H1 (cell line): ENCODE measurements at regions not wholly inside any gene's neighbourhood (a gene's known extent, or its start where the extent isn't known, plus 50 kb on each side); places are given as distances from the start of the nearest gene placed in this dataset.

ENCODE experiments used
- CTCF ChIA-PET: fragments of 300-600 bp; sonication (Branson Sonifier 250); formaldehyde crosslinking; loops from one replicate; lab custom pipeline; 2021; ENCODE audit not compliant: partially characterized antibody; lab: Charles Lee
- POLR2A ChIA-PET: fragments of 300-600 bp; sonication (Branson Sonifier 250); formaldehyde crosslinking; loops from one replicate; lab custom pipeline; 2021; ENCODE audit warnings: inconsistent platforms; ENCODE audit not compliant: partially characterized antibody; lab: Charles Lee
- DNase-seq, 2 experiments: peaks; one replicate each; pipeline versions ENCODE4 v3.0.0 to v3.0.0-alpha.2; 2010 to 2022; ENCODE audit warnings: low spot score in 2 of 2, low read depth in 1 of 2, mixed read lengths in 1 of 2
- FAIRE-seq: peaks from 2 replicates; lab custom pipeline; 2011; peaks lifted over from hg19 to GRCh38; lab: Jason Lieb, UNC
- H2AFZ ChIP-seq: 2 replicates; pipeline ENCODE4 v1.8.1; 2012; ENCODE audit warnings: low read length, inconsistent platforms
- H2AK5ac ChIP-seq: 2 replicates; pipeline ENCODE4 v1.6.1; 2013; ENCODE audit warnings: low read depth, low read length
- H2BK120ac ChIP-seq: replicated peaks from 2 replicates; pipeline ENCODE3; 2013; ENCODE audit warnings: low read depth, low read length, inconsistent platforms
- H2BK12ac ChIP-seq: 2 replicates; pipeline ENCODE4 v1.6.1; 2013; ENCODE audit warnings: low read depth, low read length
- H2BK15ac ChIP-seq: 2 replicates; pipeline ENCODE4 v1.6.1; 2013; ENCODE audit warnings: low read length
- H2BK20ac ChIP-seq: 2 replicates; pipeline ENCODE4 v1.6.1; 2013; ENCODE audit warnings: low read length
- H2BK5ac ChIP-seq: 2 replicates; pipeline ENCODE4 v1.6.1; 2013; ENCODE audit warnings: low read depth, low read length
- H3K14ac ChIP-seq: 2 replicates; pipeline ENCODE4 v1.6.1; 2013; ENCODE audit warnings: inconsistent platforms; ENCODE audit not compliant: insufficient read length
- H3K18ac ChIP-seq: 2 replicates; pipeline ENCODE4 v1.6.1; 2013; ENCODE audit warnings: low read length; ENCODE audit errors: extremely low read depth
- H3K23ac ChIP-seq: 2 replicates; pipeline ENCODE4 v1.6.1; 2013; ENCODE audit warnings: inconsistent platforms; ENCODE audit not compliant: insufficient read length
- H3K23me2 ChIP-seq: 2 replicates; pipeline ENCODE4 v1.6.1; 2013; ENCODE audit warnings: low read depth, low read length
- H3K27ac ChIP-seq: 2 replicates; pipeline ENCODE4 v1.6.1; 2011; ENCODE audit warnings: low read depth, low read length, inconsistent platforms
- H3K27me3 ChIP-seq, 4 experiments: replicated peaks in 1 of 4; 1 replicate in 1 of 4; 2 replicates in 3 of 4; pipeline versions ENCODE4 v1.6.1 to v1.8.1; 2011 to 2013; ENCODE audit warnings: low read length in 3 of 4, mild to moderate bottlenecking in 3 of 4, inconsistent platforms in 2 of 4, mixed read lengths in 2 of 4, moderate library complexity in 1 of 4; ENCODE audit not compliant: control insufficient read depth in 3 of 4, insufficient read depth in 3 of 4; ENCODE audit errors: extremely low read depth in 1 of 4
- H3K36me3 ChIP-seq, 4 experiments: 2 replicates each; pipeline versions ENCODE4 v1.6.1 to v1.8.1; 2011 to 2013; ENCODE audit warnings: mild to moderate bottlenecking in 4 of 4, low read length in 3 of 4, moderate library complexity in 2 of 4, control low read depth in 1 of 4, inconsistent platforms in 1 of 4; ENCODE audit not compliant: insufficient read depth in 4 of 4, control insufficient read depth in 2 of 4
- H3K4ac ChIP-seq: replicated peaks from 2 replicates; pipeline ENCODE3; 2013; ENCODE audit warnings: low read length, low read depth, mixed read lengths, inconsistent platforms; ENCODE audit not compliant: insufficient read length
- H3K4me1 ChIP-seq, 4 experiments: replicated peaks in 1 of 4; 1 replicate in 1 of 4; 2 replicates in 3 of 4; pipeline versions ENCODE4 v1.6.1 to v1.8.1; 2011 to 2013; ENCODE audit warnings: low read length in 3 of 4, inconsistent platforms in 2 of 4, mixed read lengths in 1 of 4; ENCODE audit not compliant: insufficient read depth in 4 of 4, control insufficient read depth in 3 of 4
- H3K4me2 ChIP-seq, 2 experiments: 2 replicates each; pipeline versions ENCODE4 v1.6.1 to v1.8.1; 2011 to 2013; ENCODE audit warnings: low read depth in 2 of 2, low read length in 2 of 2, control low read depth in 1 of 2, inconsistent platforms in 1 of 2, mild to moderate bottlenecking in 1 of 2; ENCODE audit not compliant: insufficient read depth in 1 of 2
- H3K4me3 ChIP-seq, 4 experiments: fragments of 200-600, 300-600 bp in 1 of 4; sonication (generic), shearing (Covaris generic), sonication (Bioruptor Twin) in 1 of 4; 2 replicates each; pipeline versions ENCODE4 v1.5.1 to v1.8.1; 2011 to 2016; ENCODE audit warnings: low read length in 4 of 4, low read depth in 3 of 4, control low read depth in 2 of 4, inconsistent platforms in 2 of 4, mild to moderate bottlenecking in 2 of 4, mixed read lengths in 1 of 4, moderate library complexity in 1 of 4; ENCODE audit not compliant: insufficient read depth in 2 of 4; ENCODE audit errors: extremely low read depth in 1 of 4
- H3K56ac ChIP-seq: replicated peaks from 2 replicates; pipeline ENCODE3; 2013; ENCODE audit warnings: low read depth, mild to moderate bottlenecking, mixed read lengths, low read length, inconsistent platforms; ENCODE audit not compliant: insufficient read length
- H3K79me1 ChIP-seq: 2 replicates; pipeline ENCODE4 v1.6.1; 2013; ENCODE audit warnings: low read depth, low read length, control low read depth
- H3K79me2 ChIP-seq, 2 experiments: 2 replicates each; pipeline versions ENCODE4 v1.6.1 to v1.8.1; 2012 to 2013; ENCODE audit warnings: low read length in 2 of 2, mild to moderate bottlenecking in 2 of 2, inconsistent platforms in 1 of 2; ENCODE audit not compliant: insufficient read depth in 2 of 2, control insufficient read depth in 1 of 2
- H3K9ac ChIP-seq, 4 experiments: replicated peaks in 1 of 4; 1 replicate in 1 of 4; 2 replicates in 3 of 4; pipeline versions ENCODE4 v1.6.1 to v1.8.1; 2011 to 2013; ENCODE audit warnings: low read depth in 3 of 4, low read length in 3 of 4, control low read depth in 2 of 4, mild to moderate bottlenecking in 2 of 4, moderate library complexity in 2 of 4, inconsistent platforms in 1 of 4; ENCODE audit errors: extremely low read depth in 1 of 4
- H3K9me3 ChIP-seq, 2 experiments: 2 replicates each; pipeline versions ENCODE4 v1.6.1 to v1.8.1; 2012 to 2013; ENCODE audit warnings: mild to moderate bottlenecking in 2 of 2, moderate library complexity in 2 of 2, control low read depth in 1 of 2, inconsistent platforms in 1 of 2, low read depth in 1 of 2, low read length in 1 of 2, mixed read lengths in 1 of 2; ENCODE audit not compliant: insufficient read depth in 2 of 2
- H4K20me1 ChIP-seq, 2 experiments: replicated peaks in 1 of 2; 2 replicates each; pipeline versions ENCODE3 to v1.8.1; 2011 to 2013; ENCODE audit warnings: inconsistent platforms in 2 of 2, low read length in 2 of 2, mild to moderate bottlenecking in 1 of 2; ENCODE audit not compliant: insufficient read depth in 2 of 2, control insufficient read depth in 1 of 2
- H4K5ac ChIP-seq: 2 replicates; pipeline ENCODE4 v1.6.1; 2013; ENCODE audit warnings: low read length, low read depth, mixed read lengths, inconsistent platforms; ENCODE audit not compliant: insufficient read length
- H4K8ac ChIP-seq: 2 replicates; pipeline ENCODE4 v1.8.0; 2013; ENCODE audit warnings: mild to moderate bottlenecking, moderate library complexity, low read length, inconsistent platforms; ENCODE audit not compliant: insufficient read depth; ENCODE audit errors: extremely low read depth
- H4K91ac ChIP-seq: replicated peaks from 2 replicates; pipeline ENCODE3; 2013; ENCODE audit warnings: low read length, mixed read lengths, inconsistent platforms; ENCODE audit not compliant: insufficient read length
- FOSL1 ChIP-seq: IDR thresholded peaks from 2 replicates; pipeline ENCODE4 v1.6.1; 2011; ENCODE audit warnings: mild to moderate bottlenecking, low read depth, low read length, moderate library complexity; ENCODE audit not compliant: insufficient read depth
- HDAC6 ChIP-seq: IDR thresholded peaks from one replicate; pipeline ENCODE4 v1.7.1; 2012; ENCODE audit warnings: low read depth, mild to moderate bottlenecking, inconsistent platforms, low read length, moderate library complexity
- NANOG ChIP-seq: IDR thresholded peaks from 2 replicates; pipeline ENCODE4 v1.6.1; 2011; ENCODE audit warnings: low read length, low read depth, mild to moderate bottlenecking, inconsistent platforms; ENCODE audit not compliant: insufficient read depth, poor library complexity, severe bottlenecking
- SP1 ChIP-seq: IDR thresholded peaks from 2 replicates; pipeline ENCODE4 v1.6.1; 2011; ENCODE audit warnings: low read depth, low read length
- YY1 ChIP-seq: IDR thresholded peaks from 2 replicates; pipeline ENCODE4 v1.6.1; 2011; ENCODE audit warnings: low read depth, mild to moderate bottlenecking, low read length
- WGBS, 2 experiments: shearing (Covaris generic) in 1 of 2; methylation state at CpG; one replicate each; pipeline versions ENCODE4 v1.1.6 to v1.1.7; 2013 to 2015; ENCODE audit warnings: low lambda C conversion rate in 2 of 2, mixed read lengths in 2 of 2, inconsistent platforms in 1 of 2, low coverage in 1 of 2, missing lambda C conversion rate in 1 of 2; ENCODE audit not compliant: insufficient replicate concordance in 2 of 2, insufficient coverage in 1 of 2, insufficient read length in 1 of 2; ENCODE audit errors: extremely low coverage in 1 of 2, missing lambda C conversion rate in 1 of 2; 5-methylcytosine and 5-hydroxymethylcytosine counted together

- H3K56ac ChIP-seq = no peak overlapping the region
- H4K20me1 ChIP-seq = no peaks in the 10 kb centered on the region
- H3K23ac ChIP-seq = no peak overlapping the region
- no peak for FAIRE-seq
- no peak overlapping the region; a peak in 1 of 7 replicates for H3K9ac ChIP-seq
- no peaks in the 10 kb centered on the region for H3K9me3 ChIP-seq
- H2BK20ac ChIP-seq = peak overlapping the region; percentile 26; the same call in 1 of the 2 replicates
- peak overlapping the region; percentile 75; the same call in 1 of the 2 replicates for H3K18ac ChIP-seq
- H3K14ac ChIP-seq = no peak overlapping the region
- ChIA-PET POLR2A (interaction anchor here (1.3 to 1.8 kb wide), 2 partner anchors 8 to 11 kb away, joined by 3 to 8 read pairs; no protein-coding TSS in a partner anchor), CTCF (interaction anchor here (0.7 to 5.0 kb wide), 29 partner anchors 9 to 533 kb away, joined by 3 to 80 read pairs (median 4); no protein-coding TSS in a partner anchor)
- no peaks in the 10 kb centered on the region for H3K79me2 ChIP-seq
- no peak overlapping the region for H4K91ac ChIP-seq
- 0 out of 2 replicates have a peak overlapping the region, but pooled peaks have one; percentile 37 for H2BK15ac ChIP-seq
- no peak overlapping the region for H3K27ac ChIP-seq
- no peaks in the 10 kb centered on the region for H3K79me1 ChIP-seq
- H2AFZ ChIP-seq = 0 out of 2 replicates have a peak overlapping the region, but pooled peaks have one; percentile 10
- peak overlapping the region; percentile 66 for H2AK5ac ChIP-seq
- no peaks in the 10 kb centered on the region for H3K27me3 ChIP-seq
- H4K8ac ChIP-seq = no peak overlapping the region
- no peak overlapping the region for H2BK120ac ChIP-seq
- no peak overlapping the region for H3K4ac ChIP-seq
- no peak overlapping the region for H4K5ac ChIP-seq
- peak overlapping the region in 1 of 2 experiments; percentile 13; a peak in 1 of 4 replicates for H3K4me2 ChIP-seq
- H2BK5ac ChIP-seq = 0 out of 2 replicates have a peak overlapping the region, but pooled peaks have one; percentile 40
- H3K36me3 ChIP-seq = no peaks in the 10 kb centered on the region
- peaks cover 0 to 14% (median 5%) of the 10 kb centered on the region in 4 experiments; a peak in 6 of 7 replicates for H3K4me1 ChIP-seq
- H2BK12ac ChIP-seq = peak overlapping the region; percentile 82; the same call in 1 of the 2 replicates
- no peak overlapping the region for H3K4me3 ChIP-seq
- no peaks in the 10 kb centered on the region; the same call in 1 of the 2 replicates for H3K23me2 ChIP-seq
- no peak for DNase-seq
- WGBS, 2 experiments = 77% methylated on average over 6 of the region's 6 CpGs; no CpG with 5 or more reads in 1 of the 2 experiments
- TF ChIP-seq HDAC6 (no peak), YY1 (no peak), SP1 (no peak), FOSL1 (no peak), NANOG (no peak)
These were observed 118.6 kb upstream of the PRSS58 start for GRCh38 chr7:142376356-142376997.
